Panc1 (cell line): ENCODE measurements at regions not wholly inside any gene's neighbourhood (a gene's known extent, or its start where the extent isn't known, plus 50 kb on each side); places are given as distances from the start of the nearest gene placed in this dataset.

Experiments used
- ATAC-seq: fragments of 200-7000 bp; cut with Tn5 transposase; 2 replicates; pipeline ENCODE4 v1.9.1; 2020; ENCODE audit warnings: mild to moderate bottlenecking, moderate library complexity
- BruUV-seq: library from RNA; stranded (reverse); fragments of 400-500 nt; replicated peaks from 2 replicates; lab custom pipeline; 2021; lab: Mats Ljungman, UMichigan
- CTCF ChIA-PET: fragments of 300-600 bp; sonication (Branson Sonifier 250); formaldehyde crosslinking; loops from one replicate; lab custom pipeline; 2022; ENCODE audit warnings: antibody characterized with exemption; lab: Charles Lee
- POLR2A ChIA-PET: fragments of 300-600 bp; sonication (Branson Sonifier 250); formaldehyde crosslinking; loops from one replicate; lab custom pipeline; 2022; ENCODE audit warnings: antibody characterized with exemption; lab: Charles Lee
- DNase-seq: peaks from one replicate; pipeline ENCODE4 v3.0.0-alpha.2; 2010; ENCODE audit warnings: low read depth, low spot score
- H3K27ac ChIP-seq: 2 replicates; pipeline ENCODE4 v1.5.1; 2011; ENCODE audit warnings: mild to moderate bottlenecking, low read length, inconsistent platforms
- H3K27me3 ChIP-seq: fragments of 200-500 bp; sonication (Bioruptor generic); 2 replicates; pipeline ENCODE4 v1.6.0; 2014; ENCODE audit warnings: low read length, inconsistent platforms; ENCODE audit not compliant: control insufficient read depth, insufficient read depth
- H3K36me3 ChIP-seq: fragments of 200-500 bp; sonication (Bioruptor generic); 2 replicates; pipeline ENCODE4 v1.5.1; 2014; ENCODE audit warnings: inconsistent platforms, mild to moderate bottlenecking, low read length, moderate library complexity; ENCODE audit not compliant: control insufficient read depth, insufficient read depth
- H3K4me1 ChIP-seq: 2 replicates; pipeline ENCODE4 v1.5.1; 2011; ENCODE audit warnings: inconsistent platforms, mild to moderate bottlenecking, low read length, moderate library complexity; ENCODE audit not compliant: control insufficient read depth, insufficient read depth
- H3K4me3 ChIP-seq, 2 experiments: 2 replicates each; pipeline ENCODE4 v1.5.1; 2011 to 2012; ENCODE audit warnings: low read depth in 2 of 2, low read length in 2 of 2, mild to moderate bottlenecking in 2 of 2, inconsistent platforms in 1 of 2, moderate library complexity in 1 of 2
- H3K9me3 ChIP-seq: fragments of 200-500 bp; sonication (Bioruptor generic); 2 replicates; pipeline ENCODE4 v1.5.1; 2014; ENCODE audit warnings: low read depth, mild to moderate bottlenecking, inconsistent platforms, low read length, moderate library complexity; ENCODE audit not compliant: control insufficient read depth, insufficient read depth
- POLR2AphosphoS5 ChIP-seq: IDR thresholded peaks from 2 replicates; pipeline ENCODE4 v1.6.1; 2012; ENCODE audit warnings: mild to moderate bottlenecking, low read depth, low read length, moderate library complexity
- SIN3A ChIP-seq: IDR thresholded peaks from 2 replicates; pipeline ENCODE4 v1.6.1; 2012; ENCODE audit warnings: low read depth, mild to moderate bottlenecking, low read length, moderate library complexity, borderline replicate concordance; ENCODE audit not compliant: insufficient read depth
- TCF7L2 ChIP-seq: IDR thresholded peaks from 2 replicates; pipeline ENCODE4 v1.6.1; 2011; ENCODE audit warnings: mild to moderate bottlenecking, low read depth, low read length, inconsistent platforms
- in situ Hi-C: cut with HindIII; loops from 2 replicates; pipeline ENCODE4 v1.10.0; 2016; ENCODE audit warnings: low sequenced_read_pairs, low pct_unique_long_range_greater_than_20kb
- intact Hi-C: fragments of 100-400 bp; cut with micrococcal nuclease; formaldehyde crosslinking; loops from one replicate; pipeline ENCODE4 v1.10.0; 2022; ENCODE audit not compliant: unreplicated experiment
- TF ChIP-seq, protein P1 (sequence below), 2 experiments: IDR thresholded peaks; 2 replicates each; pipeline ENCODE4 v1.6.1; 2011 to 2012; ENCODE audit warnings: low read depth in 2 of 2, control low read depth in 1 of 2, low read length in 1 of 2, mild to moderate bottlenecking in 1 of 2, moderate library complexity in 1 of 2; ENCODE audit not compliant: insufficient read depth in 1 of 2
- TF ChIP-seq, protein P2 (sequence below): fragments of 450-650 bp; IDR thresholded peaks from 2 replicates; pipeline ENCODE4 v1.5.1; 2017; ENCODE audit warnings: mild to moderate bottlenecking

DNA sequence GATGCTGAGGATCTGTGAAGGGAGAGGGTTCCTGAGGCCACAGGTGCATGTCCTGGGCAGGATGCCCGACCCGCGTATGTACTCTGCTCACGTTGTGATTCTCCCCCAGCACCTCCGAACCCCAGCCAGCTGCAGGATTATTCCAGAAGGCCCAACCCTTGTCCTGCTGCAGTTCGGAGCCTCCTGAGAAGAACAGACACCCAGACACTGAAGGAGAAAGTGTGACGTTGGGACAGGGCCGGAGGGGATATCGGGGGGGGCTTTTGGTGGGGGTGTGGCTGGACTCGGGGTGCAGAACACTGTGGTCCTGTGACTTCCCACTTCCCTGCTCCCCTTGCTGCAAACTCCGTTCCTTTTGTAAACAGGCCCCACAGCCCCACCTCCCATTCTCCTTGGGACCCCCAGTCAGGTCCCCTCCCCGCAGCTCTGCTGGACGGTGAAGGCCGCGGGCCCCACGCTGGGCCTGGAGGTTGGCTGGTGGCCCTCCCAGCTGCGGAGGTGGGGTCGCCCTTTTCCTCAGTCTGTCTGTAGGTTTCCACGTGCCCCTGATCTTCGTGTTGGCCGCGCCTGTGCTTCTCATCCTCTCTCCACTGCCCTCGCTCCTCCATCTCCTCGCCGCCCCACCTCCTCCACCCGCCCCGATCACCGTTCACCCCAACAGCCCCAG is 83.0 kb upstream of the ADRA2C start:
- H3K36me3 ChIP-seq, result no peaks in the 10 kb centered on the region
- DNase-seq (no peak), ATAC-seq (no peak)
- H3K9me3 ChIP-seq, result no peaks in the 10 kb centered on the region
- TF ChIP-seq SIN3A, result no peak
- TF ChIP-seq, protein P1, sequence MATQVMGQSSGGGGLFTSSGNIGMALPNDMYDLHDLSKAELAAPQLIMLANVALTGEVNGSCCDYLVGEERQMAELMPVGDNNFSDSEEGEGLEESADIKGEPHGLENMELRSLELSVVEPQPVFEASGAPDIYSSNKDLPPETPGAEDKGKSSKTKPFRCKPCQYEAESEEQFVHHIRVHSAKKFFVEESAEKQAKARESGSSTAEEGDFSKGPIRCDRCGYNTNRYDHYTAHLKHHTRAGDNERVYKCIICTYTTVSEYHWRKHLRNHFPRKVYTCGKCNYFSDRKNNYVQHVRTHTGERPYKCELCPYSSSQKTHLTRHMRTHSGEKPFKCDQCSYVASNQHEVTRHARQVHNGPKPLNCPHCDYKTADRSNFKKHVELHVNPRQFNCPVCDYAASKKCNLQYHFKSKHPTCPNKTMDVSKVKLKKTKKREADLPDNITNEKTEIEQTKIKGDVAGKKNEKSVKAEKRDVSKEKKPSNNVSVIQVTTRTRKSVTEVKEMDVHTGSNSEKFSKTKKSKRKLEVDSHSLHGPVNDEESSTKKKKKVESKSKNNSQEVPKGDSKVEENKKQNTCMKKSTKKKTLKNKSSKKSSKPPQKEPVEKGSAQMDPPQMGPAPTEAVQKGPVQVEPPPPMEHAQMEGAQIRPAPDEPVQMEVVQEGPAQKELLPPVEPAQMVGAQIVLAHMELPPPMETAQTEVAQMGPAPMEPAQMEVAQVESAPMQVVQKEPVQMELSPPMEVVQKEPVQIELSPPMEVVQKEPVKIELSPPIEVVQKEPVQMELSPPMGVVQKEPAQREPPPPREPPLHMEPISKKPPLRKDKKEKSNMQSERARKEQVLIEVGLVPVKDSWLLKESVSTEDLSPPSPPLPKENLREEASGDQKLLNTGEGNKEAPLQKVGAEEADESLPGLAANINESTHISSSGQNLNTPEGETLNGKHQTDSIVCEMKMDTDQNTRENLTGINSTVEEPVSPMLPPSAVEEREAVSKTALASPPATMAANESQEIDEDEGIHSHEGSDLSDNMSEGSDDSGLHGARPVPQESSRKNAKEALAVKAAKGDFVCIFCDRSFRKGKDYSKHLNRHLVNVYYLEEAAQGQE (IDR thresholded peaks at IDR 0.05; ENCODE audit: insufficient read depth in 1 of 2, low read depth in 2 of 2, low read length in 1 of 2), result no peak
- TF ChIP-seq, protein P2, sequence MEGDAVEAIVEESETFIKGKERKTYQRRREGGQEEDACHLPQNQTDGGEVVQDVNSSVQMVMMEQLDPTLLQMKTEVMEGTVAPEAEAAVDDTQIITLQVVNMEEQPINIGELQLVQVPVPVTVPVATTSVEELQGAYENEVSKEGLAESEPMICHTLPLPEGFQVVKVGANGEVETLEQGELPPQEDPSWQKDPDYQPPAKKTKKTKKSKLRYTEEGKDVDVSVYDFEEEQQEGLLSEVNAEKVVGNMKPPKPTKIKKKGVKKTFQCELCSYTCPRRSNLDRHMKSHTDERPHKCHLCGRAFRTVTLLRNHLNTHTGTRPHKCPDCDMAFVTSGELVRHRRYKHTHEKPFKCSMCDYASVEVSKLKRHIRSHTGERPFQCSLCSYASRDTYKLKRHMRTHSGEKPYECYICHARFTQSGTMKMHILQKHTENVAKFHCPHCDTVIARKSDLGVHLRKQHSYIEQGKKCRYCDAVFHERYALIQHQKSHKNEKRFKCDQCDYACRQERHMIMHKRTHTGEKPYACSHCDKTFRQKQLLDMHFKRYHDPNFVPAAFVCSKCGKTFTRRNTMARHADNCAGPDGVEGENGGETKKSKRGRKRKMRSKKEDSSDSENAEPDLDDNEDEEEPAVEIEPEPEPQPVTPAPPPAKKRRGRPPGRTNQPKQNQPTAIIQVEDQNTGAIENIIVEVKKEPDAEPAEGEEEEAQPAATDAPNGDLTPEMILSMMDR, result no peak
- TF ChIP-seq TCF7L2, result no peak
- TF ChIP-seq POLR2AphosphoS5, result no peak
- ChIA-PET CTCF (no interaction called here), POLR2A (no interaction called here)
- H3K27ac ChIP-seq, result no peak overlapping the region
- no TSS peak for BruUV-seq
- H3K4me3 ChIP-seq, result no peak overlapping the region
- H3K27me3 ChIP-seq, result no peaks in the 10 kb centered on the region
- in situ Hi-C loops (no loop called here), intact Hi-C loops (no loop called here)
- H3K4me1 ChIP-seq, result no peaks in the 10 kb centered on the region

DNA sequence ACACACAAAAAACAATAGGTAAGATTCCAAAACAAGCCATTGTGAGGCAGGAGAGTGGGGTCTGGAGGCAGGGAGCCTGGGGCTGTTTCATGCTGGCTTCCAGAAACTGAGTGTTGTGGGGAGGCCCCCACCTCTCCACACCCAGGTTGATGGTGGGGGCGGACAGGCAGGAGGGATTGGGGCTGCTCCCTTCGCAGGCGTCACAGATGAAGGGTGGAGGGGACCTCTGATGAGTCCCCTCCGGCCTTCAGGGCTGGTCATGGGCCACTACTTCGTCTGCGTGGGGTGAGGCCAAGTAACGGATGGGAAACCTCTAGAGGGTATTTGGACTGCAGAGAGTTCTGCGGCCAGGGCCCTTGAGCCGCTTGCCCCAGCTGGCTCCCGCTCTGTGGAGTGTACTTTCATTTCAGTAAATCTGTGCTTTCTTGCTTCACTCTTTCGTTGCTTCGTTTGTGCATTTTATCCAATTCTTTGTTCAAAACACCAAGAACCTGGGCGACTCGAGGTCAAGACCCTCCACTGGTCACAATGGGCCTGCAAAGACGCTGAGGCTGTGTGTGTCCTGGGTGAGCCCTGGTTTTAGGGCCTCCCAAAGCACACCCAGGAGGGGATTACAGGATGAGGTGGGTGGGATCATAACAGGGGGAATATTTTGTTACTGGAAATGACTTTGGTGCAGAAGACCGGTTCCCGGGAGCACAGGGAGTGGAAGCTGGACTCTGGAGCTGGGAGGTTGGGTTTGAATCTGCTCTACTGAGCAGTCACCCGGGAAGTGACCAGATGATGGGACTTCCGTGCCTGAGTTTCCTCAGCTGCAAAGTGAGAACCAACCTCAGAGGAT is 83.7 kb upstream of the ADRA2C start:
- no peak for ATAC-seq
- TF ChIP-seq, protein P2, result no peak
- TF ChIP-seq, protein P1 (IDR thresholded peaks at IDR 0.05; ENCODE audit: insufficient read depth in 1 of 2, low read depth in 2 of 2, low read length in 1 of 2), result no peak
- no peak for TF ChIP-seq POLR2AphosphoS5
- no peak for TF ChIP-seq TCF7L2
- TF ChIP-seq SIN3A, result no peak
- POLR2A ChIA-PET, result no interaction called here
- H3K4me3 ChIP-seq, result no peak overlapping the region
- no peaks in the 10 kb centered on the region for H3K9me3 ChIP-seq
- intact Hi-C loops (no loop called here), in situ Hi-C loops (no loop called here)
- no peaks in the 10 kb centered on the region for H3K36me3 ChIP-seq
- no peaks in the 10 kb centered on the region for H3K27me3 ChIP-seq
- H3K4me1 ChIP-seq, result no peaks in the 10 kb centered on the region
- DNase-seq, result no peak
- BruUV-seq, result no TSS peak
- H3K27ac ChIP-seq, result no peak overlapping the region
- CTCF ChIA-PET, result no interaction called here
